Loucy (cell line): ENCODE measurements at regions not wholly inside any gene's neighbourhood (a gene's known extent, or its start where the extent isn't known, plus 50 kb on each side); places are given as distances from the start of the nearest gene placed in this dataset.

Experiments used
- CTCF ChIP-seq: fragments of 200-600 bp; sonication (generic); conservative IDR thresholded peaks from 2 replicates; pipeline ENCODE4 v1.5.1; 2014; ENCODE audit warnings: mild to moderate bottlenecking, antibody characterized with exemption, low read length
- EZH2phosphoT487 ChIP-seq: fragments of 200-600 bp; IDR thresholded peaks from 2 replicates; pipeline ENCODE4 v1.6.1; 2018; ENCODE audit warnings: antibody characterized with exemption, mild to moderate bottlenecking, moderate library complexity, borderline replicate concordance

DNA sequence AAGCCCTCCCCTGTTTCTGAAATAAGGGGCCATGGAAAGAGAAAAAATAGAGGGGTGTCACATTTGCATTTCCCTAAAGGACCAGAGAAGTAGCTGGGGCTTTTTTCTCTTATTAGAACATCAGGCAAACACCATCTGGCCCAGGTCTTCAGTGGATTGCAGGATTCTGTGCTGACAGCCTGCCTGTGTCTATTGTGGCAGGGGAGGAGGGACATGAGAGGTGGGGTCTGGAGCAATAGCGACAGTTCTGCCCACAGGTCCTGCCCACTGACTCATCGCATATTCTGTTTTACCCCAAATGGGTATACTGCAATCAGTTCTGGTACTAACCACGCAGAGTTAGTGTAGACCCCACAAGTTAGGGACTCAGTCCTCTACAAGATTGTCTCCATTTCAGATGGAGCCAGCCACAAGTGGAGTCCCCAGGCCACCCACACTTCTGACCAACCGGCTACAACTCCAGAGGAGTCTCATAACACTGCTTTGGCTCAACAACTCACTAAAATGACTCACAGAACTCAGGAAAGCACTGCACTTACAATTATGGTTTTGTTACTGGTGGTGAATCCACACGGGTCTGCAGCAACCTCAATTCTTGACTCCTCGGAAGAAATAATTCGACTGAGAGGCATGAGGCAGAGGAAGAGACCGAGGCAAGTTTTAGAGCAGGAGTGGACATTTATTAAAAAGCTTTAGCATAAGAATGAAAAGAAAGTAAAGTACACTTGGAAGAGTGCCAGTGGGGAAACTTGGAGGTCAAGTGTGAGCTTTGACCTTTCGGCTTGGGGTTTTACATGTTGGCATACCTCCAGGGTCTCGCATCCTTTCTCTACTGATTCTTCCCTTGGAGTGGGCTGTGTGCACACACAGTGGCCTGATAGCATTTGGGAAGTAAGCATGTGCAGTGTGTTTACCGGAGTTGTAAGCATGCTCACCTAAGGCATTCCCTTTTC, 146.4 kb upstream of the SPATS2L start:
- TF ChIP-seq CTCF (no peak), EZH2phosphoT487 (no peak)
